ENCODE measurements at regions not wholly inside any gene's neighbourhood (a gene's known extent, or its start where the extent isn't known, plus 50 kb on each side); places are given as distances from the start of the nearest gene placed in this dataset.

DNA sequence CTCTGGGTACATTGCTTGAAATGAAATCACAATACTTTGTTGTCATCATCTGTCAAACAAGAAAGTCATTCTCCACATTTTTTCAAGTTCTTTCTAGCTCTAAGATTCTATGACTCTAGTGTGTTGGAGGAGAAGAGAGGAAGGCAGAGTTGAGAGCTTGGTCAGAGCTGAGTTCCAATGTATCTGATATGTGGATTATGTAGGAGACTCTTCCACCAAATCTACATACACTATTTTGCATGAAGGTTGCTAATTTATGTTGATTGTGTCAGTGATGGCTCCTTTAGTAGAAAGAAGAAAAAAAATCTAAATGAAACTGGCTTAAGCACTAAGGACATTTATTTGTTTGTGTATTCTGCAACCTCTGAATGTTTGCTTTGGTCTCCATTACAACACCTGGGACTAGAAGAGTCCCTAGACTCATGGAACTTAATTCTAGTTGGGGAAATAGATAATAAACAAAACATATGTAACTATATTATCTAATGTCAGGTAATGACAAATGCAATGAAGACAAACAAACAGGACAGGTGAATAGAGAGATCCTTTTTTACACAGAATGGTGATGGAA is 691.9 kb downstream of the UQCRFS1 start:
- Mint-ChIP-seq H3K27me3 (ENCODE audit: low read depth) (peaks cover 4% of the 10 kb centered on the region), H3K27ac (no peak overlapping the region), H3K36me3 (ENCODE audit: insufficient read depth in 1 of 3, low read depth in 3 of 3) (peaks cover 2 to 9% (median 4%) of the 10 kb centered on the region in 3 experiments; a peak in 6 of 7 replicates), H3K4me3 (no peak overlapping the region), H3K9me3 (peaks cover 9 to 12% of the 10 kb centered on the region in 2 experiments), H3K4me1 (peaks cover 16 to 26% of the 10 kb centered on the region in 2 experiments)
- no peaks in the 10 kb centered on the region for H4K20me1 ChIP-seq (ENCODE audit: control insufficient read depth, insufficient read depth, insufficient read length)
- no peak overlapping the region for H3K14ac ChIP-seq (ENCODE audit: insufficient read depth, low read length)
- TF ChIP-seq, protein P1, sequence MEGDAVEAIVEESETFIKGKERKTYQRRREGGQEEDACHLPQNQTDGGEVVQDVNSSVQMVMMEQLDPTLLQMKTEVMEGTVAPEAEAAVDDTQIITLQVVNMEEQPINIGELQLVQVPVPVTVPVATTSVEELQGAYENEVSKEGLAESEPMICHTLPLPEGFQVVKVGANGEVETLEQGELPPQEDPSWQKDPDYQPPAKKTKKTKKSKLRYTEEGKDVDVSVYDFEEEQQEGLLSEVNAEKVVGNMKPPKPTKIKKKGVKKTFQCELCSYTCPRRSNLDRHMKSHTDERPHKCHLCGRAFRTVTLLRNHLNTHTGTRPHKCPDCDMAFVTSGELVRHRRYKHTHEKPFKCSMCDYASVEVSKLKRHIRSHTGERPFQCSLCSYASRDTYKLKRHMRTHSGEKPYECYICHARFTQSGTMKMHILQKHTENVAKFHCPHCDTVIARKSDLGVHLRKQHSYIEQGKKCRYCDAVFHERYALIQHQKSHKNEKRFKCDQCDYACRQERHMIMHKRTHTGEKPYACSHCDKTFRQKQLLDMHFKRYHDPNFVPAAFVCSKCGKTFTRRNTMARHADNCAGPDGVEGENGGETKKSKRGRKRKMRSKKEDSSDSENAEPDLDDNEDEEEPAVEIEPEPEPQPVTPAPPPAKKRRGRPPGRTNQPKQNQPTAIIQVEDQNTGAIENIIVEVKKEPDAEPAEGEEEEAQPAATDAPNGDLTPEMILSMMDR (conservative IDR thresholded peaks at IDR 0.05) = no peak
- H3K4me2 ChIP-seq (ENCODE audit: insufficient read depth, insufficient read length, low read length) = no peak overlapping the region
- no peaks in the 10 kb centered on the region for H3K79me2 ChIP-seq (ENCODE audit: insufficient read depth, low read length)
- H4K91ac ChIP-seq (ENCODE audit: insufficient read length, low read depth, low read length) = no peak overlapping the region
- no peak overlapping the region for H3K27ac ChIP-seq (ENCODE audit: insufficient read length, low read depth, low read length)
- H2AK5ac ChIP-seq (ENCODE audit: insufficient read length, low read length) = no peak overlapping the region
- H2BK5ac ChIP-seq (ENCODE audit: insufficient read length, low read length) = no peak overlapping the region
- no peak overlapping the region for H3K23ac ChIP-seq (ENCODE audit: insufficient read length, low read depth, low read length)
- no peak for DNase-seq
- no peak overlapping the region for H3T11ph ChIP-seq (ENCODE audit: low read length)
- H2BK15ac ChIP-seq (ENCODE audit: low read depth, low read length) = no peak overlapping the region
- H4K5ac ChIP-seq (ENCODE audit: insufficient read length, low read depth, low read length) = no peak overlapping the region
- no peaks in the 10 kb centered on the region for H3K9me3 ChIP-seq (ENCODE audit: control insufficient read depth, low read depth, low read length)
- H4K8ac ChIP-seq (replicated peaks; ENCODE audit: insufficient read length, low read depth, low read length) = no peak overlapping the region
- H3K9ac ChIP-seq (ENCODE audit: extremely low read depth, insufficient read length, low read length) = no peak overlapping the region
- peaks cover 3% of the 10 kb centered on the region; the same call in 1 of the 2 replicates for H3K4me1 ChIP-seq (ENCODE audit: insufficient read depth, low read length)
- no peak overlapping the region for H3K56ac ChIP-seq (ENCODE audit: insufficient read length, low read depth, low read length)
- no peak overlapping the region for H3K18ac ChIP-seq (ENCODE audit: insufficient read length, low read depth, low read length)
- H2BK12ac ChIP-seq (ENCODE audit: insufficient read length, low read depth, low read length) = no peak overlapping the region
- no peak overlapping the region for H2AFZ ChIP-seq (ENCODE audit: low read length)
- H3K4ac ChIP-seq (ENCODE audit: low read depth, low read length) = no peak overlapping the region
- no peak overlapping the region for H2BK20ac ChIP-seq (ENCODE audit: low read depth, low read length, poor library complexity, severe bottlenecking)
- H3K23me2 ChIP-seq (ENCODE audit: insufficient read length, low read depth, low read length, poor library complexity, severe bottlenecking) = no peaks in the 10 kb centered on the region
- no peaks in the 10 kb centered on the region for H3K27me3 ChIP-seq (ENCODE audit: insufficient read depth, low read length)
- H2BK120ac ChIP-seq (ENCODE audit: low read depth, low read length, poor library complexity, severe bottlenecking) = no peak overlapping the region
- H3K79me1 ChIP-seq (ENCODE audit: insufficient read depth, low read depth, low read length, poor library complexity, severe bottlenecking) = no peaks in the 10 kb centered on the region
